ENCODE measurements at regions not wholly inside any gene's neighbourhood (a gene's known extent, or its start where the extent isn't known, plus 50 kb on each side); places are given as distances from the start of the nearest gene placed in this dataset.
"Not testable (repeated sequence)": the region's sequence is repeated elsewhere in the genome, so short reads cannot be mapped to it uniquely, and the experiment has no call there.

GRCh38 chr3:109656225-109656624 lies 318.9 kb upstream of the DPPA4 start:
- Histone ChIP-seq H3K4me3 (ENCODE audit: low read depth, low read length) (no peak overlapping the region), H3K27ac (ENCODE audit: low read depth, low read length) (no peak overlapping the region), H3K27me3 (ENCODE audit: control insufficient read depth, insufficient read depth, low read length) (no peaks in the 10 kb centered on the region), H3K36me3 (ENCODE audit: control insufficient read depth, insufficient read depth, low read length) (no peaks in the 10 kb centered on the region), H3K4me1 (ENCODE audit: control insufficient read depth, insufficient read depth, low read length) (no peaks in the 10 kb centered on the region), H3K9me3 (ENCODE audit: control insufficient read depth, insufficient read depth, low read depth, low read length) (no peaks in the 10 kb centered on the region), H3K9ac (ENCODE audit: low read length) (no peak overlapping the region)

GRCh38 chr3:109678600-109678999 lies 341.3 kb upstream of the DPPA4 start:
- no peak overlapping the region for H3K27ac ChIP-seq (ENCODE audit: low read depth, low read length)
- no peak overlapping the region for H3K4me3 ChIP-seq (ENCODE audit: low read depth, low read length)
- no peak overlapping the region for H3K9ac ChIP-seq (ENCODE audit: low read length)
- no peaks in the 10 kb centered on the region for H3K9me3 ChIP-seq (ENCODE audit: control insufficient read depth, insufficient read depth, low read depth, low read length)
- no peaks in the 10 kb centered on the region for H3K4me1 ChIP-seq (ENCODE audit: control insufficient read depth, insufficient read depth, low read length)
- H3K27me3 ChIP-seq (ENCODE audit: control insufficient read depth, insufficient read depth, low read length): no peaks in the 10 kb centered on the region
- no peaks in the 10 kb centered on the region for H3K36me3 ChIP-seq (ENCODE audit: control insufficient read depth, insufficient read depth, low read length)

GRCh38 chr3:109679664-109680063 lies 342.3 kb upstream of the DPPA4 start:
- Histone ChIP-seq H3K4me3 (ENCODE audit: low read depth, low read length) (no peak overlapping the region), H3K27ac (ENCODE audit: low read depth, low read length) (no peak overlapping the region), H3K36me3 (ENCODE audit: control insufficient read depth, insufficient read depth, low read length) (no peaks in the 10 kb centered on the region), H3K27me3 (ENCODE audit: control insufficient read depth, insufficient read depth, low read length) (no peaks in the 10 kb centered on the region), H3K9ac (ENCODE audit: low read length) (no peak overlapping the region), H3K9me3 (ENCODE audit: control insufficient read depth, insufficient read depth, low read depth, low read length) (no peaks in the 10 kb centered on the region), H3K4me1 (ENCODE audit: control insufficient read depth, insufficient read depth, low read length) (no peaks in the 10 kb centered on the region)

GRCh38 chr3:109683746-109684145 lies 346.4 kb upstream of the DPPA4 start:
- H3K9ac ChIP-seq (ENCODE audit: low read length): no peak overlapping the region
- H3K4me1 ChIP-seq (ENCODE audit: control insufficient read depth, insufficient read depth, low read length): no peaks in the 10 kb centered on the region
- no peaks in the 10 kb centered on the region for H3K27me3 ChIP-seq (ENCODE audit: control insufficient read depth, insufficient read depth, low read length)
- no peak overlapping the region for H3K4me3 ChIP-seq (ENCODE audit: low read depth, low read length)
- no peak overlapping the region for H3K27ac ChIP-seq (ENCODE audit: low read depth, low read length)
- no peaks in the 10 kb centered on the region for H3K36me3 ChIP-seq (ENCODE audit: control insufficient read depth, insufficient read depth, low read length)
- H3K9me3 ChIP-seq (ENCODE audit: control insufficient read depth, insufficient read depth, low read depth, low read length): no peaks in the 10 kb centered on the region

- Histone ChIP-seq H3K9ac (ENCODE audit: low read length) (no peak overlapping the region), H3K4me1 (ENCODE audit: control insufficient read depth, insufficient read depth, low read length) (no peaks in the 10 kb centered on the region), H3K4me3 (ENCODE audit: low read depth, low read length) (no peak overlapping the region), H3K27me3 (ENCODE audit: control insufficient read depth, insufficient read depth, low read length) (no peaks in the 10 kb centered on the region), H3K9me3 (ENCODE audit: control insufficient read depth, insufficient read depth, low read depth, low read length) (no peaks in the 10 kb centered on the region), H3K36me3 (ENCODE audit: control insufficient read depth, insufficient read depth, low read length) (no peaks in the 10 kb centered on the region), H3K27ac (ENCODE audit: low read depth, low read length) (no peak overlapping the region)
Observed at GRCh38 chr3:109685084-109686079, 348.0 kb upstream of the DPPA4 start.

- Histone ChIP-seq H3K9me3 (ENCODE audit: control insufficient read depth, insufficient read depth, low read depth, low read length) (no peaks in the 10 kb centered on the region), H3K36me3 (ENCODE audit: control insufficient read depth, insufficient read depth, low read length) (no peaks in the 10 kb centered on the region), H3K27ac (ENCODE audit: low read depth, low read length) (no peak overlapping the region), H3K27me3 (ENCODE audit: control insufficient read depth, insufficient read depth, low read length) (no peaks in the 10 kb centered on the region), H3K4me1 (ENCODE audit: control insufficient read depth, insufficient read depth, low read length) (no peaks in the 10 kb centered on the region), H3K9ac (ENCODE audit: low read length) (no peak overlapping the region), H3K4me3 (ENCODE audit: low read depth, low read length) (no peak overlapping the region)
Observed at GRCh38 chr3:109687626-109688025, 350.3 kb upstream of the DPPA4 start.

GRCh38 chr3:109696932-109697331 lies 359.6 kb upstream of the DPPA4 start:
- H3K4me1 ChIP-seq (ENCODE audit: control insufficient read depth, insufficient read depth, low read length): no peaks in the 10 kb centered on the region
- no peaks in the 10 kb centered on the region for H3K36me3 ChIP-seq (ENCODE audit: control insufficient read depth, insufficient read depth, low read length)
- no peaks in the 10 kb centered on the region for H3K27me3 ChIP-seq (ENCODE audit: control insufficient read depth, insufficient read depth, low read length)
- H3K4me3 ChIP-seq (ENCODE audit: low read depth, low read length): no peak overlapping the region
- H3K27ac ChIP-seq (ENCODE audit: low read depth, low read length): no peak overlapping the region
- H3K9ac ChIP-seq (ENCODE audit: low read length): no peak overlapping the region
- peaks cover 7% of the 10 kb centered on the region; the same call in 1 of the 2 replicates for H3K9me3 ChIP-seq (ENCODE audit: control insufficient read depth, insufficient read depth, low read depth, low read length)

- Histone ChIP-seq H3K27me3 (ENCODE audit: control insufficient read depth, insufficient read depth, low read length) (no peaks in the 10 kb centered on the region), H3K9me3 (ENCODE audit: control insufficient read depth, insufficient read depth, low read depth, low read length) (no peaks in the 10 kb centered on the region), H3K27ac (ENCODE audit: low read depth, low read length) (no peak overlapping the region), H3K9ac (ENCODE audit: low read length) (no peak overlapping the region), H3K36me3 (ENCODE audit: control insufficient read depth, insufficient read depth, low read length) (no peaks in the 10 kb centered on the region), H3K4me3 (ENCODE audit: low read depth, low read length) (no peak overlapping the region), H3K4me1 (ENCODE audit: control insufficient read depth, insufficient read depth, low read length) (no peaks in the 10 kb centered on the region)
Observed at GRCh38 chr3:109702252-109702651, 364.9 kb upstream of the DPPA4 start.

GRCh38 chr3:109702976-109703375 lies 365.6 kb upstream of the DPPA4 start:
- H3K27me3 ChIP-seq (ENCODE audit: control insufficient read depth, insufficient read depth, low read length): no peaks in the 10 kb centered on the region
- no peaks in the 10 kb centered on the region for H3K4me1 ChIP-seq (ENCODE audit: control insufficient read depth, insufficient read depth, low read length)
- H3K27ac ChIP-seq (ENCODE audit: low read depth, low read length): no peak overlapping the region
- no peaks in the 10 kb centered on the region for H3K36me3 ChIP-seq (ENCODE audit: control insufficient read depth, insufficient read depth, low read length)
- no peak overlapping the region for H3K4me3 ChIP-seq (ENCODE audit: low read depth, low read length)
- H3K9me3 ChIP-seq (ENCODE audit: control insufficient read depth, insufficient read depth, low read depth, low read length): no peaks in the 10 kb centered on the region
- H3K9ac ChIP-seq (ENCODE audit: low read length): no peak overlapping the region

- H3K9me3 ChIP-seq (ENCODE audit: control insufficient read depth, insufficient read depth, low read depth, low read length); H3K36me3 ChIP-seq (ENCODE audit: control insufficient read depth, insufficient read depth, low read length); H3K9ac ChIP-seq (ENCODE audit: low read length); H3K4me3 ChIP-seq (ENCODE audit: low read depth, low read length); H3K27ac ChIP-seq (ENCODE audit: low read depth, low read length); H3K4me1 ChIP-seq (ENCODE audit: control insufficient read depth, insufficient read depth, low read length); H3K27me3 ChIP-seq (ENCODE audit: control insufficient read depth, insufficient read depth, low read length): not testable (repeated sequence)
Observed at GRCh38 chr3:109705133-109705532, 367.8 kb upstream of the DPPA4 start.

GRCh38 chr3:109707617-109708016 lies 370.3 kb upstream of the DPPA4 start:
- Histone ChIP-seq H3K36me3 (ENCODE audit: control insufficient read depth, insufficient read depth, low read length) (no peaks in the 10 kb centered on the region), H3K4me1 (ENCODE audit: control insufficient read depth, insufficient read depth, low read length) (peaks cover under 1% of the 10 kb centered on the region; the same call in 1 of the 2 replicates), H3K4me3 (ENCODE audit: low read depth, low read length) (no peak overlapping the region), H3K27me3 (ENCODE audit: control insufficient read depth, insufficient read depth, low read length) (no peaks in the 10 kb centered on the region), H3K9me3 (ENCODE audit: control insufficient read depth, insufficient read depth, low read depth, low read length) (no peaks in the 10 kb centered on the region), H3K27ac (ENCODE audit: low read depth, low read length) (no peak overlapping the region), H3K9ac (ENCODE audit: low read length) (no peak overlapping the region)

Data from HUES6 (cell line).